Calu3 (cell line): ENCODE measurements at regions not wholly inside any gene's neighbourhood (a gene's known extent, or its start where the extent isn't known, plus 50 kb on each side); places are given as distances from the start of the nearest gene placed in this dataset.
A peak's percentile ranks its signal among the peaks of the same experiment; 100 is the strongest.

Experiments used
- BruUV-seq: library from RNA; stranded (reverse); fragments of 400-500 nt; replicated peaks from 2 replicates; lab custom pipeline; 2021; lab: Mats Ljungman, UMichigan
- CTCF ChIA-PET: fragments of 300-600 bp; sonication (Branson Sonifier 250); formaldehyde crosslinking; loops from one replicate; lab custom pipeline; 2022; ENCODE audit warnings: antibody characterized with exemption; lab: Charles Lee
- DNase-seq: peaks from one replicate; pipeline ENCODE4 v3.0.0; 2022
- H3K27ac Mint-ChIP-seq: one replicate; pipeline ENCODE4 v1.8.0; 2022; ENCODE audit warnings: mixed read lengths; ENCODE audit not compliant: unreplicated experiment
- H3K27me3 Mint-ChIP-seq: one replicate; pipeline ENCODE4 v1.8.0; 2022; ENCODE audit warnings: mixed read lengths; ENCODE audit not compliant: unreplicated experiment
- H3K36me3 Mint-ChIP-seq: one replicate; pipeline ENCODE4 v1.8.0; 2022; ENCODE audit warnings: mild to moderate bottlenecking, moderate library complexity, mixed read lengths; ENCODE audit not compliant: insufficient read depth, unreplicated experiment
- H3K4me1 Mint-ChIP-seq: one replicate; pipeline ENCODE4 v1.8.0; 2022; ENCODE audit warnings: mild to moderate bottlenecking, low read depth, mixed read lengths; ENCODE audit not compliant: unreplicated experiment
- H3K4me3 Mint-ChIP-seq: one replicate; pipeline ENCODE4 v1.8.0; 2022; ENCODE audit warnings: mild to moderate bottlenecking, low read depth, moderate library complexity, mixed read lengths; ENCODE audit not compliant: unreplicated experiment
- H3K9me3 Mint-ChIP-seq: one replicate; pipeline ENCODE4 v1.8.0; 2022; ENCODE audit warnings: low read depth, mixed read lengths; ENCODE audit not compliant: unreplicated experiment
- CTCF ChIP-seq: fragments of 200-600 bp; IDR thresholded peaks from one replicate; pipeline ENCODE4 v1.8.0; 2022; ENCODE audit warnings: antibody characterized with exemption; ENCODE audit not compliant: unreplicated experiment
- intact Hi-C: fragments of 100-400 bp; cut with micrococcal nuclease; formaldehyde crosslinking; loops from one replicate; pipeline ENCODE4 v1.10.0; 2022; ENCODE audit not compliant: unreplicated experiment

GRCh38 chrX:2628751-2629315 is 62.3 kb upstream of the CD99 start:
- DNase-seq, result no peak
- CTCF ChIA-PET, result no interaction called here
- BruUV-seq, result no TSS peak
- peaks cover 4% of the 10 kb centered on the region for H3K9me3 Mint-ChIP-seq
- H3K27me3 Mint-ChIP-seq, result no peaks in the 10 kb centered on the region
- H3K36me3 Mint-ChIP-seq, result peaks cover 21% of the 10 kb centered on the region
- no peak overlapping the region for H3K4me3 Mint-ChIP-seq
- peaks cover 8% of the 10 kb centered on the region for H3K4me1 Mint-ChIP-seq
- no peak overlapping the region for H3K27ac Mint-ChIP-seq
- intact Hi-C loops, result no loop called here
- no peak for TF ChIP-seq CTCF

- peaks cover 3% of the 10 kb centered on the region for H3K9me3 Mint-ChIP-seq
- peak; percentile 26 for TF ChIP-seq CTCF
- H3K27ac Mint-ChIP-seq, result no peak overlapping the region
- H3K36me3 Mint-ChIP-seq, result peaks cover 21% of the 10 kb centered on the region
- CTCF ChIA-PET, result no interaction called here
- BruUV-seq, result no TSS peak
- DNase-seq, result peak; percentile 35
- H3K27me3 Mint-ChIP-seq, result no peaks in the 10 kb centered on the region
- intact Hi-C loops, result no loop called here
- no peak overlapping the region for H3K4me3 Mint-ChIP-seq
- peaks cover 6% of the 10 kb centered on the region for H3K4me1 Mint-ChIP-seq
These were observed 63.7 kb upstream of the CD99 start for GRCh38 chrX:2627272-2627867.

GRCh38 chrX:2626750-2627149 is 64.3 kb upstream of the CD99 start:
- no peak for DNase-seq
- H3K4me1 Mint-ChIP-seq, result no peaks in the 10 kb centered on the region
- no TSS peak for BruUV-seq
- no peak overlapping the region for H3K4me3 Mint-ChIP-seq
- no peak overlapping the region for H3K27ac Mint-ChIP-seq
- intact Hi-C loops, result no loop called here
- CTCF ChIA-PET, result no interaction called here
- no peaks in the 10 kb centered on the region for H3K27me3 Mint-ChIP-seq
- H3K9me3 Mint-ChIP-seq, result no peaks in the 10 kb centered on the region
- H3K36me3 Mint-ChIP-seq, result peaks cover 16% of the 10 kb centered on the region
- TF ChIP-seq CTCF, result no peak

GRCh38 chrX:2620576-2620975 is 70.5 kb upstream of the CD99 start:
- TF ChIP-seq CTCF, result no peak
- no peaks in the 10 kb centered on the region for H3K27me3 Mint-ChIP-seq
- no peak overlapping the region for H3K27ac Mint-ChIP-seq
- H3K9me3 Mint-ChIP-seq, result no peaks in the 10 kb centered on the region
- H3K36me3 Mint-ChIP-seq, result peaks cover 9% of the 10 kb centered on the region
- H3K4me3 Mint-ChIP-seq, result no peak overlapping the region
- H3K4me1 Mint-ChIP-seq, result no peaks in the 10 kb centered on the region
- CTCF ChIA-PET, result no interaction called here
- no peak for DNase-seq
- no TSS peak for BruUV-seq
- intact Hi-C loops, result no loop called here
